Liver (tissue), 8 donors: ENCODE measurements at regions not wholly inside any gene's neighbourhood (a gene's known extent, or its start where the extent isn't known, plus 50 kb on each side); places are given as distances from the start of the nearest gene placed in this dataset.
A peak's percentile ranks its signal among the peaks of the same experiment; 100 is the strongest.

ENCODE experiments used
- DNase-seq: peaks from one replicate; pipeline ENCODE4 v3.0.0-alpha.2; 2017; ENCODE audit warnings: low spot score
- H3K27ac ChIP-seq, 2 donors: one replicate each; pipeline ENCODE4 v1.7.0; 2013; ENCODE audit warnings: inconsistent platforms in 2 of 2, low read length in 2 of 2, control low read depth in 1 of 2, low read depth in 1 of 2, mild to moderate bottlenecking in 1 of 2
- H3K27me3 ChIP-seq, 4 donors: one replicate each; pipeline versions ENCODE4 v1.6.1 to v1.7.0; 2013; ENCODE audit warnings: low read length in 3 of 4, inconsistent platforms in 1 of 4, mild to moderate bottlenecking in 1 of 4, moderate library complexity in 1 of 4; ENCODE audit not compliant: control insufficient read depth in 4 of 4, insufficient read depth in 4 of 4
- H3K36me3 ChIP-seq, 4 donors: one replicate each; pipeline versions ENCODE4 v1.6.1 to v1.7.0; 2013; ENCODE audit warnings: low read length in 3 of 4, mild to moderate bottlenecking in 3 of 4, low read depth in 1 of 4, moderate library complexity in 1 of 4; ENCODE audit not compliant: control insufficient read depth in 4 of 4, insufficient read depth in 3 of 4
- H3K4me1 ChIP-seq, 4 donors: one replicate each; pipeline versions ENCODE4 v1.6.1 to v1.7.0; 2013; ENCODE audit warnings: low read length in 3 of 4, mild to moderate bottlenecking in 3 of 4, moderate library complexity in 1 of 4; ENCODE audit not compliant: control insufficient read depth in 4 of 4, insufficient read depth in 4 of 4
- H3K4me3 ChIP-seq, 3 donors: one replicate each; pipeline versions ENCODE4 v1.6.1 to v1.7.0; 2013; ENCODE audit warnings: low read length in 3 of 3, control low read depth in 1 of 3, low read depth in 1 of 3, mild to moderate bottlenecking in 1 of 3
- H3K9ac ChIP-seq, 2 donors: one replicate each; pipeline ENCODE4 v1.7.0; 2013; ENCODE audit warnings: low read length in 2 of 2, mild to moderate bottlenecking in 2 of 2, moderate library complexity in 2 of 2, control low read depth in 1 of 2, low read depth in 1 of 2
- H3K9me3 ChIP-seq, 4 donors: one replicate each; pipeline versions ENCODE4 v1.6.1 to v1.7.0; 2013; ENCODE audit warnings: low read length in 3 of 4; ENCODE audit not compliant: control insufficient read depth in 4 of 4
- ATF3 ChIP-seq: IDR thresholded peaks from 2 replicates; pipeline ENCODE4 v1.6.1; 2016; ENCODE audit warnings: antibody characterized with exemption
- CTCF ChIP-seq: fragments of 150-350 bp; IDR thresholded peaks from 2 replicates; pipeline ENCODE4 v1.5.1; 2017; ENCODE audit warnings: improper control_type of control experiment, low read depth, low read length; ENCODE audit not compliant: missing input control
- EGR1 ChIP-seq, 2 donors: IDR thresholded peaks; 2 replicates each; pipeline ENCODE4 v1.6.1; 2016 to 2018; ENCODE audit warnings: antibody characterized with exemption in 2 of 2, low read depth in 2 of 2
- FOXA1 ChIP-seq: IDR thresholded peaks from 2 replicates; pipeline ENCODE4 v1.6.1; 2016; ENCODE audit warnings: antibody characterized with exemption
- FOXA2 ChIP-seq: IDR thresholded peaks from 2 replicates; pipeline ENCODE4 v1.6.1; 2016; ENCODE audit warnings: antibody characterized with exemption
- GABPA ChIP-seq, 2 donors: IDR thresholded peaks in 1 of 2; conservative IDR thresholded peaks in 1 of 2; 2 replicates each; pipeline ENCODE4 v1.6.1; 2016; ENCODE audit warnings: antibody characterized with exemption in 2 of 2, mild to moderate bottlenecking in 1 of 2, moderate library complexity in 1 of 2
- HNF4G ChIP-seq: IDR thresholded peaks from 2 replicates; pipeline ENCODE4 v1.6.1; 2016; ENCODE audit warnings: antibody characterized with exemption
- JUND ChIP-seq, 2 donors: IDR thresholded peaks; 2 replicates each; pipeline ENCODE4 v1.6.1; 2016; ENCODE audit warnings: antibody characterized with exemption in 2 of 2
- NR2F2 ChIP-seq: IDR thresholded peaks from 2 replicates; pipeline ENCODE4 v1.6.1; 2016; ENCODE audit warnings: antibody characterized with exemption
- RAD21 ChIP-seq, 2 donors: IDR thresholded peaks; 2 replicates each; pipeline ENCODE4 v1.6.1; 2016; ENCODE audit warnings: antibody characterized with exemption in 2 of 2, mild to moderate bottlenecking in 2 of 2
- REST ChIP-seq: IDR thresholded peaks from 2 replicates; pipeline ENCODE4 v1.6.1; 2016; ENCODE audit warnings: antibody characterized with exemption, mild to moderate bottlenecking
- RXRA ChIP-seq, 2 donors: IDR thresholded peaks; 2 replicates each; pipeline ENCODE4 v1.6.1; 2017 to 2018; ENCODE audit warnings: antibody characterized with exemption in 2 of 2, mild to moderate bottlenecking in 1 of 2
- SP1 ChIP-seq: IDR thresholded peaks from 2 replicates; pipeline ENCODE4 v1.6.1; 2018; ENCODE audit warnings: antibody characterized with exemption, mild to moderate bottlenecking
- TAF1 ChIP-seq: conservative IDR thresholded peaks from 2 replicates; pipeline ENCODE4 v1.6.1; 2016; ENCODE audit warnings: antibody characterized with exemption, mild to moderate bottlenecking
- YY1 ChIP-seq: IDR thresholded peaks from 2 replicates; pipeline ENCODE4 v1.6.1; 2016; ENCODE audit warnings: antibody characterized with exemption, mild to moderate bottlenecking
- ZBTB33 ChIP-seq: IDR thresholded peaks from 2 replicates; pipeline ENCODE4 v1.6.1; 2016; ENCODE audit warnings: antibody characterized with exemption
- WGBS: extraction: QIAGEN DNeasy Blood & Tissue Kit; methylation state at CpG from one replicate; pipeline ENCODE4 v1.1.7; 2013; 5-methylcytosine and 5-hydroxymethylcytosine counted together
- donor health status: healthy.
- donor health status: healthy.
- donor health status: healthy.
- donor health status: healthy.
- donor health status: healthy.

- no peak overlapping the region for H3K9ac ChIP-seq
- no peaks in the 10 kb centered on the region for H3K4me1 ChIP-seq
- no peak overlapping the region for H3K27ac ChIP-seq
- H3K9me3 ChIP-seq, result no peaks in the 10 kb centered on the region
- DNase-seq, result no peak
- H3K4me3 ChIP-seq, result no peak overlapping the region
- H3K27me3 ChIP-seq, result no peaks in the 10 kb centered on the region
- no peak for TF ChIP-seq HNF4G
- no peak for TF ChIP-seq EGR1 (IDR thresholded peaks at IDR 0.05; ENCODE audit: low read depth in 2 of 2)
- no peak for TF ChIP-seq NR2F2
- TF ChIP-seq ZBTB33, result no peak
- no peak for TF ChIP-seq FOXA2
- no peak for TF ChIP-seq REST
- no peaks in the 10 kb centered on the region for H3K36me3 ChIP-seq
Measured at GRCh38 chr5:120043431-120043830, 414.1 kb downstream of the FAM170A start.

GRCh38 chr5:120052916-120053828 lies 410.9 kb upstream of the PRR16 start:
- DNase-seq, result no peak
- Histone ChIP-seq H3K9ac (no peak overlapping the region), H3K27me3 (no peaks in the 10 kb centered on the region), H3K36me3 (no peaks in the 10 kb centered on the region), H3K4me1 (no peaks in the 10 kb centered on the region), H3K27ac (no peak overlapping the region), H3K4me3 (no peak overlapping the region), H3K9me3 (no peaks in the 10 kb centered on the region)
- TF ChIP-seq JUND (IDR thresholded peaks at IDR 0.05) (no peak), SP1 (peak; percentile 35)
- WGBS, result 56% methylated on average over 4 of the region's 4 CpGs

- H3K4me1 ChIP-seq, result no peaks in the 10 kb centered on the region
- H3K27ac ChIP-seq, result no peak overlapping the region
- WGBS, result 79% methylated on average over 4 of the region's 4 CpGs
- TF ChIP-seq JUND (IDR thresholded peaks at IDR 0.05) (no peak), YY1 (no peak), GABPA (IDR thresholded peaks at IDR 0.05 in 1 of 2, conservative IDR thresholded peaks at IDR 0.05 in 1 of 2) (no peak), FOXA1 (no peak), REST (no peak), ATF3 (no peak), CTCF (no peak), RXRA (IDR thresholded peaks at IDR 0.05) (no peak), SP1 (no peak), RAD21 (IDR thresholded peaks at IDR 0.05) (no peak), NR2F2 (no peak), TAF1 (no peak)
Measured at GRCh38 chr5:120053841-120054240, 410.3 kb upstream of the PRR16 start.

More at GRCh38 chr5:120053841-120054240, 410.3 kb upstream of the PRR16 start:
- no peak overlapping the region for H3K9ac ChIP-seq
- H3K36me3 ChIP-seq, result no peaks in the 10 kb centered on the region
- no peaks in the 10 kb centered on the region for H3K27me3 ChIP-seq
- DNase-seq, result no peak
- no peaks in the 10 kb centered on the region for H3K9me3 ChIP-seq
- H3K4me3 ChIP-seq, result no peak overlapping the region
